ENCODE measurements at regions not wholly inside any gene's neighbourhood (a gene's known extent, or its start where the extent isn't known, plus 50 kb on each side); places are given as distances from the start of the nearest gene placed in this dataset.
"Not testable (repeated sequence)": the region's sequence is repeated elsewhere in the genome, so short reads cannot be mapped to it uniquely, and the experiment has no call there.

GRCh38 chr7:53596230-53596629 is 560.8 kb downstream of the POM121L12 start:
- no peak for DNase-seq (ENCODE audit: low read depth in 3 of 3, low spot score in 2 of 3)

DNA sequence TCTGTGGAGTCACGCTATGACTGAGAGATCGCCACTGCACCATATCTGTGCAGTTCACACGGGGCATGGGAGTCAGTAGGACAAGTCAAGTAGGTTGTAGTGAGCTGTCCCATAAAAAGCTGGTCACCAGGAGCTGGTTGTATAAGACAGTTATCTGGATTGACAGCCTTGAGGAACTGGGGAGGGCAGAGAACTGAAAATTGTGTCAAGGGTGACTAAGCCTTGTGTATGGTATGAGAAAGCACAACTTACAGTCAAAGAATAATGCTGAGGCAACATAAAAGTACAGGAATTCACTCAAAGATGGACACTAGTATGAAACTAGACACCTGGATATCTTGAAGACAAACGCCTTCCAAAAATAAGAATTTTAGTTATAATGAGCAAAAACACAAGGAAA is 564.9 kb downstream of the POM121L12 start:
- DNase-seq (ENCODE audit: low read depth in 3 of 3, low spot score in 2 of 3): no peak

- no peak for DNase-seq (ENCODE audit: low read depth in 3 of 3, low spot score in 2 of 3)
Observed at GRCh38 chr7:53602817-53603418, 567.5 kb downstream of the POM121L12 start.

- no peak for DNase-seq (ENCODE audit: low read depth in 3 of 3, low spot score in 2 of 3)
Observed at GRCh38 chr7:53603461-53603860, 568.0 kb downstream of the POM121L12 start.

DNA sequence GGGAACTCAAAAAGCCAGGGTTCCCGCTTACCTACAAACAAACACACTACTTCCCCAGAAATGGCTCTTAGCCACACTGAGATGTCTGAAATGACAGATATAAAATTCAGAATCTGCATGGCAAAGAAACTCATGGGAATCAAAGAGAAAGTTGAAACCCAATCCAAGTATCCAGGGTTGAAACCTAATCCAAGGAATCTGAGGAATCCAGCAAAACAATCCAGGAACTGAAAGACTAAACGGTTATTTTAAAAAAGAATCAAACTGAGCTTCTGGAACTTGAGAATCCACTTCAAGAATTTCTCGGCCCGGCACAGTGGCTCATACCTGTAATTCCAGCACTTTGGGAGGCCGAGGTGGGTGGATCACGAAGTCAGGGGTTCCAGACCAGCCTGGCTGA is 568.8 kb downstream of the POM121L12 start:
- DNase-seq (ENCODE audit: low read depth in 3 of 3, low spot score in 2 of 3): no peak

GRCh38 chr7:53607961-53608360 is 572.5 kb downstream of the POM121L12 start:
- no peak for DNase-seq (ENCODE audit: low read depth in 3 of 3, low spot score in 2 of 3)

GRCh38 chr7:53609185-53609584 is 573.8 kb downstream of the POM121L12 start:
- DNase-seq (ENCODE audit: low read depth in 3 of 3, low spot score in 2 of 3): no peak

DNA sequence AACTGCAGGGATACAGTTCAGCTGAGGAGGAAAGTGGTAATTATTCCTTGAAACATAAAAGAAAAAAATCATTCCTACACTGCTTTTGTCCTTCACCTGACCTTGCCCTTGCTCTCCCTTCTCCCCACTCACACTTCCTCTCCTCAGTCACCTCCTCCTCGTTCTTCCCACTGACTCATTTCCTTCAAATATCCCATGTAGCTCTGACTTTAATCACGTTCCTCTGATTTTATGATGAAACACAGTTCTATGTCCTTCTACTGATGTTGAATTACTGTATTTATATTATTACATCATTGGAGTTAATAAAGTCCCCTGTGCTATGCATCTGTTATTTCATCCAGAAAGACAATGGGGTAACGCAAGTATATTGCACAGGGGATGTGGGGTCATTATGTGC is 575.6 kb downstream of the POM121L12 start:
- no peak for DNase-seq (ENCODE audit: low read depth in 3 of 3, low spot score in 2 of 3)

DNA sequence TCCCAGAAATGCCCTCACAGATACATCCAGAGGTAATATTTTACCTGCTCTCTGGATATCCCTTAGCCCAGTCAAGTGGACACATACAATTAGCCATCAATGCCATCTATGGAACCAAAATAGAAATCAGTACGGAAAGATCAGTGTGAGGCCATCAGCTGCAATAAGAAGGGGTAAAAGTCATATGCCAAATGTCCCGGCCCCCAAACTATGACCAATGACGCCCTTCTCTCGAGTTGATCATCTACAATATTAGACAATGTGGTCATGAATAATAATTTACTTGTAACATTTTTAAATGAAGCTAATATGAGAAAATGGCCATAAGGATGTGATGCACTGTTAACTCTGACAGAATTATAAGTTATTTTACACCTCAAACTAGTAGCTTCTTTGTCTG is 588.9 kb downstream of the POM121L12 start:
- DNase-seq (ENCODE audit: low read depth in 3 of 3, low spot score in 2 of 3): no peak

DNA sequence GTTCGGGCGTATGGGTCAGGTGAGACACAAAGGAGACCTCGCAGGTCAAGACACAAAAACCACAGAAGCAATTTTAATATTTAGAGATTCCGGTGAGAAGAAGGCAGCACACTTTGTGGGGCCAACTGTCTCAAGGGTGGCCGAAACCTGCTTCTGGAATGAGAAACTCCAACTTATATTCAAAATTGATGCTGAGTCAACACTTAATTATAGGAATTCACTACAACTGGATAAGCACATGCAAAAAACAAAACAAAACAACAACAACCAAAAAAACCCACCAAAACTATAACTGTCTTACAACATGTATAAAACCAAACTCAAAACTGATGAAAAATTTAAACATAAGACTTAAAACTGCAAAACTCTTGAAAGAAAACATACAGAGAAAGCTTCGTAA is 593.3 kb downstream of the POM121L12 start:
- no peak for DNase-seq (ENCODE audit: low read depth in 3 of 3, low spot score in 2 of 3)

DNA sequence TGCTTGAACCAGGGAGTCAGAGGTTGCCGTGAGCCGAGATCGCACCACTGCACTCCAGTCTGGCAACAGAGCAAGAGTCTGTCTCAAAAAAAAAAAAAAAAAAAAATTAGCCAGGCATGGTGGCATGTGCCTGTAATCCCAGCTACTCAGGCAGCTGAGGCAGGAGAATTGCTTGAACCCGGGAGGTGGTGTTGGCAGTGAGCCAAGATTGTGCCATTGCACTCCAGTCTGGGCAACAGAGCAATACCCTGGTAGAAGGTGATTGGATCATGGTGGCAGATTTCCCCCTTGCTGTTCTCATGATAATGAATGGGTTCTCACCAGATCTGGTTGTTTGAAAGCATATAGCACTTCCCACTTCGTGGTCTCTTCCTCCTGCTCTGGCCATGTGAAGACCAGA is 599.8 kb downstream of the POM121L12 start:
- DNase-seq (ENCODE audit: low read depth in 3 of 3, low spot score in 2 of 3): not testable (repeated sequence)

- DNase-seq (ENCODE audit: low read depth in 3 of 3, low spot score in 2 of 3): no peak
Observed at GRCh38 chr7:53638517-53638916, 603.1 kb downstream of the POM121L12 start.

DNA sequence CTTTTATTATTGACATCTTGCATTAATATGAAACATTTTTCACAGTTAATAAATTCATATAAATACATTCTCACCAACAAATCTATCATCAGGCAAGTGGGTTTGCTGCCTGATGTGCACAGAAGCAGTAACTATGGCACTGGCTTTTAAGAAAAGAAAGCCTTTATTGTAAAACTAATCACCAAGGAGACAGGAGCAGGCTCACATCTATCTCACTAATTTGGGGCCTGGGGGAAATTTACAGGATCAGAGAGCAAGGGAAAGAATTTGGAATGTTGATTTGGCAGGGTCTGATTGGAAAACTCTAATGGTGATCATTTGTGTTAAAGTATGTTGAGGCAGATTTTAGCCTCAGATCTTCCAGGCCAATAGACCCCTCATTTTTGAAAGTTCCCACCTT is 605.7 kb downstream of the POM121L12 start:
- no peak for DNase-seq (ENCODE audit: low read depth in 3 of 3, low spot score in 2 of 3)

DNA sequence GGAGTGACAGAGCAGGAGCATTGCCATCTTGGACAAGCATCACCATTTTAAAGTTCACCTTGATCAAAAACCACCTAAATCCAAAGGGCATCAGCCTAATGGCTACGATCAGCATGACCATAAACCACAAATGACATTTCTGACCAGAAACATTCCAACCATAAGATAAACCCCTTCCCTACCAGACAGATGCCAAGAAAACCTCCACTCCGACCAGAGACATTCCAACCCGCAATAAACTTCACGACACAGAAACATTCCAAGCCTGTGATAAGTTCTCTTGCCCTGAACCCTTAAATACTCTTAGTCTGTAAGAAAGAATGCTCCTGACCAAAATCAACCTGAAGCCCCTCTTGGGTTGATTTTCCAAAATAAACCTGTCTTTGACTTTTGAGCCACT is 606.9 kb downstream of the POM121L12 start:
- DNase-seq (ENCODE audit: low read depth in 3 of 3, low spot score in 2 of 3): no peak

GRCh38 chr7:53642866-53643265 is 607.4 kb downstream of the POM121L12 start:
- no peak for DNase-seq (ENCODE audit: low read depth in 3 of 3, low spot score in 2 of 3)

DNA sequence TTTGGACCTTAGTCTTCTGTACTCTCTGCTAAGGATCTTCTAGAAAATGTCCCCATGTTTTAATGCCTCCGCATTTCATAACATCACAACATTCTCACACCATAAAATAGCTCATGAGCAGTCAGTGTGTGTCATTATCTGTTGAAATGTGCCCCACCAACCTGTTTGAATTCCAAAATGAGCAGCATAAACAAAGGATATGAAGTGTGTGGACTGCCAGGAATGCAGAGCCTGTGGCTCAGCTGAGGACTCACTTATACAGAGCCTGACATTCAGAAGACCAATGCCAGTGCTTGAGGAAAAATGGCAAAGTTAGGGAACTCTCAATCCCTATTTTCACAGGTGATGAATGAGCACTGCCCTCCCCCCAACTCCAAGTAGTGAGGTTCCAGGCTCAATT is 621.4 kb downstream of the POM121L12 start:
- no peak for DNase-seq (ENCODE audit: low read depth in 3 of 3, low spot score in 2 of 3)

DNA sequence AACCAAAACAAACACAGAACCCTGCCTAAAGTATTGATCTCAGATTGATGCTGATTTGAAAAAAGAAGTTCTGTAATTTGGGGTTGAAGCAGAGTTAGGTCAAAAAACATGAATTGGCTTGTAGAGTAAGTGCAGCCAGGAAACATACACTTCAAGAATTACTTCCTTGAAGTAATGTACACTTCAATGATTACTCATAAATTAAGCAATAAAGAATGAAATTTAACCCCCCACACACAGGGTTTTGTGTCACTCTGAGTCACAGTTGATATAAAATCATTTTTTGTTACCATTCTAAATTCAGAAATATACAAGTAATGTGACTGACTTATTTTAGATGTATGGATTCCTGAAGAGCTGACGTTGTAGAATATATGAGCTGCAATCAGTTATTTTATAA is 622.2 kb downstream of the POM121L12 start:
- DNase-seq (ENCODE audit: low read depth in 3 of 3, low spot score in 2 of 3): no peak

GRCh38 chr7:53658951-53659350 is 623.5 kb downstream of the POM121L12 start:
- no peak for DNase-seq (ENCODE audit: low read depth in 3 of 3, low spot score in 2 of 3)

GRCh38 chr7:53661645-53662217 is 626.3 kb downstream of the POM121L12 start:
- DNase-seq (ENCODE audit: low read depth in 3 of 3, low spot score in 2 of 3): no peak

GRCh38 chr7:53672681-53673080 is 637.2 kb downstream of the POM121L12 start:
- no peak for DNase-seq (ENCODE audit: low read depth in 3 of 3, low spot score in 2 of 3)

DNA sequence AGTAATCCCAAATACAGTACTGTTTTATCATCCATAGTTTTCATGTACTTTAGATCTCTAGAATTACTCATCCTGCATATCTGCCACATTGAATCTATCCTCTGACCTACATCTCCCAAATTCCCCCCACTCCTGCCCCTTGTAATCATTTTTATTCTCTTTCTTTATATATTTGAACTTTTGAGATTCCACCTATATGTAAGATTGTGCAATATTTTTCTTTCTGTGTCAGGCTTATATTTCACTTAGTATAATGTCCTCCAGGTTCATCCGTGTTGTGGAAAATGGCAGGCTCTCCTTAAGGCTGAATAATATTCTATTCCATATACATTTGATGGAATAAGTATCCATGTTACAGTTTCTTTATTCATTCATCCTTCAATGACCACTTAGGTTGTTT is 640.4 kb downstream of the POM121L12 start:
- no peak for DNase-seq (ENCODE audit: low read depth in 3 of 3, low spot score in 2 of 3)

GRCh38 chr7:53684693-53685092 is 649.3 kb downstream of the POM121L12 start:
- DNase-seq (ENCODE audit: low read depth in 3 of 3, low spot score in 2 of 3): no peak

DNA sequence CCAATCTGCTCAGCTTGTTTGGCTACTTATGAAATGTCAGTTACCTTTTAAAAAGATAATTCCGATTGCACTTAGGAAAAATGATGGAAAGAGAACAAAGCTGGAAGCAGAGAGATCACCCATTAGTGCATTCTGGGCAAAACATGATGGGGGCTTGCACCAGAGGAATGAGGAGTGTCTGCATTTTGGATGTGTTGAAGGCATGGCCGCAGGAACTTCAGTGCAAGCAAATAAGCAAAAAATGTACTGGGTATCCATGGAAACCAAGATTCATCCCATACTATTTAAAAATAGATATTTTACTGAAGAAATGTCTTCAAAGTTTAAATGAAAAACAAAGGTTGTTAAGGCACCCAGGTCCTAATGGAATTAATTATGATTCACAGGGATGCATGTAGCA is 655.0 kb downstream of the POM121L12 start:
- DNase-seq (ENCODE audit: low read depth in 3 of 3, low spot score in 2 of 3): no peak
